RCC 7860 (cell line): ENCODE measurements at regions not wholly inside any gene's neighbourhood (a gene's known extent, or its start where the extent isn't known, plus 50 kb on each side); places are given as distances from the start of the nearest gene placed in this dataset.

Experiments used
- DNase-seq: peaks from one replicate; pipeline ENCODE4 v3.0.0-alpha.2; 2015; ENCODE audit warnings: low spot score
- FAIRE-seq: peaks from 2 replicates; lab custom pipeline; 2012; peaks lifted over from hg19 to GRCh38; lab: Jason Lieb, UNC

GRCh38 chr7:118072893-118073674 is 110.9 kb upstream of the LSM8 start:
- DNase-seq (no peak), FAIRE-seq (no peak)

- FAIRE-seq = no peak
- DNase-seq = no peak
Measured at GRCh38 chr7:118075936-118076335, 108.0 kb upstream of the LSM8 start.

GRCh38 chr7:118076564-118076963 is 107.4 kb upstream of the LSM8 start:
- FAIRE-seq (peak; percentile 23), DNase-seq (no peak)

GRCh38 chr7:118078015-118078414 is 105.9 kb upstream of the LSM8 start:
- FAIRE-seq (no peak), DNase-seq (no peak)

GRCh38 chr7:118079369-118079768 is 104.6 kb upstream of the LSM8 start:
- DNase-seq (peak; percentile 45), FAIRE-seq (peak; percentile 93)

GRCh38 chr7:118080947-118081346 is 103.0 kb upstream of the LSM8 start:
- FAIRE-seq = peak; percentile 97
- peak; percentile 93 for DNase-seq

- DNase-seq (no peak), FAIRE-seq (no peak)
Measured at GRCh38 chr7:118082506-118082905, 101.5 kb upstream of the LSM8 start.

- FAIRE-seq = no peak
Measured at GRCh38 chr7:118085000-118085399, 99.0 kb upstream of the LSM8 start.

GRCh38 chr7:118087126-118087525 is 96.8 kb upstream of the LSM8 start:
- DNase-seq = no peak
- FAIRE-seq = no peak

More at GRCh38 chr7:118085000-118085399, 99.0 kb upstream of the LSM8 start:
- DNase-seq = no peak

GRCh38 chr7:118094044-118094443 is 89.9 kb upstream of the LSM8 start:
- FAIRE-seq = no peak
- no peak for DNase-seq

GRCh38 chr7:118104812-118105441 is 79.0 kb upstream of the LSM8 start:
- DNase-seq (peak; percentile 59), FAIRE-seq (peak; percentile 90)

- no peak for FAIRE-seq
- peak; percentile 41 for DNase-seq
Measured at GRCh38 chr7:118109607-118110006, 74.4 kb upstream of the LSM8 start.

- no peak for FAIRE-seq
- DNase-seq = no peak
Measured at GRCh38 chr7:118110178-118110925, 73.6 kb upstream of the LSM8 start.

GRCh38 chr7:118111347-118111746 is 72.6 kb upstream of the LSM8 start:
- DNase-seq (no peak), FAIRE-seq (no peak)

GRCh38 chr7:118114175-118114574 is 69.8 kb upstream of the LSM8 start:
- no peak for FAIRE-seq
- DNase-seq = no peak

GRCh38 chr7:118129041-118129795 is 54.7 kb upstream of the LSM8 start:
- no peak for DNase-seq
- no peak for FAIRE-seq

- FAIRE-seq = no peak
Measured at GRCh38 chr7:118132764-118133163, 51.2 kb upstream of the LSM8 start.

More at GRCh38 chr7:118132764-118133163, 51.2 kb upstream of the LSM8 start:
- no peak for DNase-seq
